HEK293T (cell line): ENCODE measurements at regions not wholly inside any gene's neighbourhood (a gene's known extent, or its start where the extent isn't known, plus 50 kb on each side); places are given as distances from the start of the nearest gene placed in this dataset.

Experiments used
- CTCF ChIA-PET: fragments of 350-600 bp; formaldehyde crosslinking; extraction: SDS; loops from one replicate; lab custom pipeline; 2021; ENCODE audit warnings: antibody characterized with exemption, inconsistent platforms; lab: Yijun Ruan, JAX
- POLR2A ChIA-PET: fragments of 350-600 bp; formaldehyde crosslinking; extraction: SDS; loops from one replicate; lab custom pipeline; 2020; ENCODE audit warnings: antibody characterized with exemption, inconsistent platforms; lab: Yijun Ruan, JAX
- DNase-seq: peaks from one replicate; pipeline ENCODE4 v3.0.0; 2012; ENCODE audit warnings: mixed read lengths; ENCODE audit errors: extremely low spot score
- ARNT ChIP-seq: fragments of 450-650 bp; IDR thresholded peaks from 2 replicates; pipeline ENCODE4 v1.6.1; 2017; ENCODE audit warnings: mild to moderate bottlenecking
- BHLHE40 ChIP-seq: fragments of 450-650 bp; IDR thresholded peaks from 2 replicates; pipeline ENCODE4 v1.6.1; 2016; ENCODE audit warnings: mild to moderate bottlenecking, moderate library complexity, borderline replicate concordance
- CTBP1 ChIP-seq: fragments of 450-650 bp; IDR thresholded peaks from 2 replicates; pipeline ENCODE4 v1.6.1; 2016; ENCODE audit warnings: borderline replicate concordance
- ELF4 ChIP-seq: fragments of 450-650 bp; IDR thresholded peaks from 2 replicates; pipeline ENCODE4 v1.6.1; 2017; ENCODE audit warnings: antibody characterized with exemption
- FOXA1 ChIP-seq: fragments of 450-650 bp; IDR thresholded peaks from 2 replicates; pipeline ENCODE4 v1.6.1; 2016; ENCODE audit warnings: mild to moderate bottlenecking
- FOXK2 ChIP-seq: fragments of 450-650 bp; IDR thresholded peaks from 2 replicates; pipeline ENCODE4 v1.6.1; 2016; ENCODE audit warnings: mild to moderate bottlenecking
- FOXM1 ChIP-seq: fragments of 450-650 bp; IDR thresholded peaks from 2 replicates; pipeline ENCODE4 v1.6.1; 2017; ENCODE audit warnings: mild to moderate bottlenecking, borderline replicate concordance
- HDGF ChIP-seq: fragments of 450-650 bp; IDR thresholded peaks from 2 replicates; pipeline ENCODE4 v1.6.1; 2017; ENCODE audit warnings: antibody characterized with exemption, borderline replicate concordance
- L3MBTL2 ChIP-seq: fragments of 450-650 bp; conservative IDR thresholded peaks from 2 replicates; pipeline ENCODE4 v1.6.1; 2016; ENCODE audit warnings: mild to moderate bottlenecking
- LEF1 ChIP-seq: fragments of 450-650 bp; IDR thresholded peaks from 2 replicates; pipeline ENCODE4 v1.6.1; 2017; ENCODE audit warnings: mild to moderate bottlenecking, borderline replicate concordance
- NFRKB ChIP-seq: fragments of 450-650 bp; IDR thresholded peaks from 2 replicates; pipeline ENCODE4 v1.6.1; 2016; ENCODE audit warnings: mild to moderate bottlenecking, moderate library complexity
- SP1 ChIP-seq: fragments of 450-650 bp; IDR thresholded peaks from 2 replicates; pipeline ENCODE4 v1.6.1; 2017
- SUZ12 ChIP-seq: fragments of 450-650 bp; IDR thresholded peaks from 2 replicates; pipeline ENCODE4 v1.6.1; 2016; ENCODE audit warnings: mild to moderate bottlenecking
- TARDBP ChIP-seq: fragments of 450-650 bp; IDR thresholded peaks from 2 replicates; pipeline ENCODE4 v1.6.1; 2016
- ZNF384 ChIP-seq: fragments of 450-650 bp; IDR thresholded peaks from 2 replicates; pipeline ENCODE4 v1.6.1; 2016
- TF ChIP-seq, protein P1 (sequence below): fragments of 450-650 bp; IDR thresholded peaks from 2 replicates; pipeline ENCODE4 v1.6.1; 2016

DNA sequence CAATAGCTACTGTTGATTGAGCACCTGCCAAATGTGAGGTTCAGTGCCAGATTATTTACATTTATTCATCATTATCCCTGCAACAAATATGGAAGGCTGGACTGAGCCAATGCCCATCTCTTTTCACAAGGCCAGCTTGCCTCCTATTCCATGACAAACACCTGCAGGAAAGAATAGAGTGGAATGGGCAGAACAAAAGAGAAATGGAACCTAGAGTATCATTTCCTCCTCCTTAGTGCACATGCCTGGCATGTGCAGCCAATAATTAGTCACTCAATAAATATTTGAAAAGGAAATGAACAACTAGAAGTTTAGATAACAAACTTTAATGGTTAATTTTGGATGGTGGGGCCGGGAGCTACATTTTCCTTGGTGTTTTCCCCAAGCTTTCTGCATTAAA is 61.4 kb upstream of the MYRIP start:
- ChIA-PET POLR2A (no interaction called here), CTCF (no interaction called here)
- no peak for TF ChIP-seq L3MBTL2
- TF ChIP-seq ELF4 = no peak
- TF ChIP-seq, protein P1, sequence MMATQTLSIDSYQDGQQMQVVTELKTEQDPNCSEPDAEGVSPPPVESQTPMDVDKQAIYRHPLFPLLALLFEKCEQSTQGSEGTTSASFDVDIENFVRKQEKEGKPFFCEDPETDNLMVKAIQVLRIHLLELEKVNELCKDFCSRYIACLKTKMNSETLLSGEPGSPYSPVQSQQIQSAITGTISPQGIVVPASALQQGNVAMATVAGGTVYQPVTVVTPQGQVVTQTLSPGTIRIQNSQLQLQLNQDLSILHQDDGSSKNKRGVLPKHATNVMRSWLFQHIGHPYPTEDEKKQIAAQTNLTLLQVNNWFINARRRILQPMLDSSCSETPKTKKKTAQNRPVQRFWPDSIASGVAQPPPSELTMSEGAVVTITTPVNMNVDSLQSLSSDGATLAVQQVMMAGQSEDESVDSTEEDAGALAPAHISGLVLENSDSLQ = no peak
- TF ChIP-seq SP1 = no peak
- TF ChIP-seq NFRKB = no peak
- no peak for TF ChIP-seq HDGF
- TF ChIP-seq FOXA1 = no peak
- TF ChIP-seq FOXK2 = no peak
- TF ChIP-seq ARNT = no peak
- no peak for TF ChIP-seq FOXM1
- no peak for TF ChIP-seq CTBP1
- TF ChIP-seq LEF1 = no peak
- no peak for TF ChIP-seq ZNF384
- TF ChIP-seq BHLHE40 = no peak
- DNase-seq = no peak

DNA sequence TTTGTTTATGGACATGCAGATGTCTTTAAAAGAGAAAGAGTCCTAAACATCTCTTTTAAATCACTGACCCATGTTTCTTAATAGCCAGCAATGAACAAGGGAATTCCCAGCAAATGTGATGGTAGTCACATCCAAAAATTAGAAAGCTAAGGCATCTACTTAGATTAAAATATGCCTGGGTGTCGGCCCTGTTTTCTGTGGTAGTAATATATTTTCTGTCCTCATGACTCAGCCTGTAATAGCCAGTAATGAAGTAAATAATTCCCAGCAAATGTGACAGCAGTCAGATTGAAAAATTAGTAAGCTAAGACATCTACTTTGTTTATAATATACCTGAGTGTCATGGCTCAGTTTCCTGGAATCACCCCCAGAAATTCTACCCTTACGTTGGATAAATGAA is 60.6 kb upstream of the MYRIP start:
- TF ChIP-seq FOXM1 (no peak), FOXK2 (no peak), SP1 (no peak), L3MBTL2 (no peak), BHLHE40 (no peak)
- TF ChIP-seq, protein P1 = no peak
- no peak for DNase-seq
- POLR2A ChIA-PET = no interaction called here
- CTCF ChIA-PET = interaction anchor here (0.7 kb wide), 1 partner anchor 21 kb away, joined by 3 read pairs; no protein-coding TSS in a partner anchor

DNA sequence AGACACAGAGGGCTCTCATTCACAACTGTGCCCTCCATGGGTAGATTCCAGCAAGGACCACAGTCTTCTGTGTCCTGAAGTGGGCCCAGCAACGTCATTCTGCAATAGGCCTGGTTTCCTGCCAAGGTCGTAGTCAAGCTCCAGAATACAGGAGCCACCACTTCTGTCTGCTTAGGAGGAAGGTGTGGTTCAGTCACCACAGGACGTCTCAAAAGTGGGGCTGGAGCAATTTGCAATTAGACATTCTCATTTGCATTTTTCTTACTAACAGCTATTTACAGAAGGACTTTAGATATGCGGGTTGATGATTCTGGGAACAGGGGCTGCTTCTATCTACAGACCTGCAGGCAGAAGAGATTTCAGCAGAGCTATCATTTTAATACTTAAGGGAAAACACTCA is 58.7 kb upstream of the MYRIP start:
- CTCF ChIA-PET = no interaction called here
- DNase-seq = no peak
- POLR2A ChIA-PET = no interaction called here
- TF ChIP-seq ARNT = no peak
- TF ChIP-seq BHLHE40 = no peak
- TF ChIP-seq TARDBP = no peak
- TF ChIP-seq SP1 = no peak
- TF ChIP-seq ELF4 = no peak
- TF ChIP-seq L3MBTL2 = no peak
- no peak for TF ChIP-seq FOXM1

DNA sequence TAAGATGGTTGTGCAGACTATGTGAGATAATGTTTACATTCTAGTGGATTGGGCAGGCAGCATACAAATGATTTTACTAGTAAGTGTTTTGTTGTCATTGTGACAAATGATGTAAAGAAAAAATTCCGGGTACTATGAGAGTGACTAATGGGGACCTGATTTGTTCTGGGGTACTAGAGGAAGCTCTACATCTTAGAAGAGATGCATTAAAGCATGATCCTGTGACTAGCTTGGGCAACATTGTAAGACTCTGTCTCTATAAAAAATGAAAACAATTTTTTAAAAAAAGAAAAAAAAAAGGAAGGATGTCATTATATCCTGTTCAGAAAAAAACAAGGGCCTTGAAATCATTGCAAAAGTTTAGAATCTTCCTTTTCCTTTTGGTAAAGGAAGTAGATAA is 58.1 kb upstream of the MYRIP start:
- ChIA-PET POLR2A (no interaction called here), CTCF (no interaction called here)
- no peak for DNase-seq
- no peak for TF ChIP-seq SUZ12
- no peak for TF ChIP-seq ZNF384
- no peak for TF ChIP-seq BHLHE40
- TF ChIP-seq CTBP1 = no peak
- no peak for TF ChIP-seq ELF4
- TF ChIP-seq LEF1 = no peak
- no peak for TF ChIP-seq SP1

DNA sequence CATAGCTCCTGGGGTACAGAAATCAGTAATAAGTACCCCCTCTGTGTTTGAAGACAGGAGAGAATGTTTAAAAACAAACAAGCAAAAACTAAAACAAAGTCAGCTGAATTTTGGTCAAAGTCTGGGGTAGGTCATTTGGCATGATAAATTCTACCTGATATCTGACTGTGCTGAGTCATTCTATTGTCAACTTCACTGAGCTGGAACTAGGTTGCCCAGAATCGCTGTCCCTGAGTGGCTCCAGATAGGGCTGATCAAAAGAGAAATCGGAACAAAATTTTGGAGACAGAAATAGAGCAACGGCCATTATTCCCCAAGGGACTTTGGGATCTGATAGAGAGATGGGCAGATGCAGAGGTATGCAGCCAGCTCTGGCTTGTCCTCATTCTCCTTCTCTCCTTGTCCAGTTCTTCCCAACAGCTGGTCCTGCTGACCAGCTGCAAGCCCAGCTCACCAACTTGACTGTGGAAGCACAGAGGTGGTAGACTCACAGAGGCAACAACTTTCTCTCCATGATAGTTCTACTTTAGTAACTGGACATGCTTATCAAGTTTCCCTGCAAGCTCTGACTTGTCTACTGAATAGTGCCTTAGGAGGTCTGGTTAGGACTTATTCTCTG is 57.3 kb upstream of the MYRIP start:
- ChIA-PET CTCF (no interaction called here), POLR2A (no interaction called here)
- no peak for TF ChIP-seq FOXA1
- TF ChIP-seq ELF4 = no peak
- TF ChIP-seq FOXM1 = no peak
- no peak for TF ChIP-seq SUZ12
- TF ChIP-seq LEF1 = no peak
- no peak for TF ChIP-seq CTBP1
- TF ChIP-seq TARDBP = no peak
- TF ChIP-seq ARNT = no peak
- TF ChIP-seq SP1 = no peak
- TF ChIP-seq BHLHE40 = no peak
- no peak for TF ChIP-seq L3MBTL2
- TF ChIP-seq NFRKB = no peak
- TF ChIP-seq FOXK2 = no peak
- TF ChIP-seq ZNF384 = no peak
- no peak for TF ChIP-seq HDGF
- TF ChIP-seq, protein P1 = no peak
- no peak for DNase-seq

DNA sequence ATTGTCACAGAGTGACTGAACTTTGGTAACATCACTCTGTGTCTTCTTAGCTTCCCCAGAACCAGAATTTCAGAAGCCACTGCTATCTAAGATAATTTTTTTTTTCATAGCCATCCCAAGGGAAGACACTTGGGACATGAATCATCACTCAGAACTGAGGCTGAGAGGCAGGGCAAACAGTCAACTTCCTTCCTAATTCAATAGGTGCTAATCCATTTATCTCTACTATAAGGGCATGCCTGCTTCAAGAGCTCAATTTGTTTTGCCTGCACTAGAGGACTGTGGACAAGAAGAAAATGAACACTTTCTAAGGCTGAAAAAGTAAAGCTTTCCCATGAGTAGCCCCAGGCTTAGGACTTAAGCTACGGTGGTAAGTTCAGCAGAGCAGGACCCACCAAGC is 56.7 kb upstream of the MYRIP start:
- ChIA-PET CTCF (no interaction called here), POLR2A (no interaction called here)
- DNase-seq = no peak
- TF ChIP-seq SP1 = no peak
- TF ChIP-seq, protein P1 = no peak
- no peak for TF ChIP-seq HDGF
- no peak for TF ChIP-seq BHLHE40
- TF ChIP-seq NFRKB = no peak
- TF ChIP-seq CTBP1 = no peak
- TF ChIP-seq TARDBP = no peak
- no peak for TF ChIP-seq ELF4
- no peak for TF ChIP-seq FOXM1
- TF ChIP-seq LEF1 = no peak
- TF ChIP-seq ZNF384 = no peak
- TF ChIP-seq FOXK2 = no peak
- TF ChIP-seq SUZ12 = no peak
